Retinal pigment epithelial cell (primary cell): ENCODE measurements at regions not wholly inside any gene's neighbourhood (a gene's known extent, or its start where the extent isn't known, plus 50 kb on each side); places are given as distances from the start of the nearest gene placed in this dataset.
"Not testable (repeated sequence)": the region's sequence is repeated elsewhere in the genome, so short reads cannot be mapped to it uniquely, and the experiment has no call there.

ENCODE experiments used
- DNase-seq: peaks from one replicate; pipeline ENCODE4 v3.0.0-alpha.2; 2010; ENCODE audit warnings: low read depth
- H3K4me3 ChIP-seq: 2 replicates; pipeline ENCODE4 v1.5.1; 2011; ENCODE audit warnings: mild to moderate bottlenecking, low read length, control low read depth, moderate library complexity
- CTCF ChIP-seq: conservative IDR thresholded peaks from 2 replicates; pipeline ENCODE4 v1.5.1; 2011; ENCODE audit warnings: low read depth, low read length, control low read depth, inconsistent platforms

- no peak for DNase-seq
These were observed 222.2 kb upstream of the CPHXL start for GRCh38 chr16:75948441-75948840.

DNA sequence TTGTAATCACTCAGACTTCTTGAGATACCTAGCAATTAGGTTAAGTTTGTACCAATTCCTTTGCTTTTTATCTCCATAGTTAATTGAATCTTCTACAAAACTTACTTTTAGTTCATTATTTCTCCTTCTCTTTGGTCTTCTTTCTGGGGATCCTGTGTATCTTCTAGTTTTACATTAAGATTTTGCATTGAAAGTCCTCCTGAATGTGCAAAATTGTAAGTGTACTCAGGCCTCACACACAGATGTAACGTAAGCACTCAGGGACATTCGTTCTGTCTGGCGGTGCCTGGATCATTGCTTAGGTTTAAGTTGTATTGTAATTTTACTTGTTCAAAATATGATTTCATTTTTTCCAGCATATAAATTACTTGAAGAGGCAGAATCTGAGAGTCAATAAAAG is 222.6 kb upstream of the CPHXL start:
- no peak overlapping the region for H3K4me3 ChIP-seq
- DNase-seq: no peak
- TF ChIP-seq CTCF: no peak

More at GRCh38 chr16:75948441-75948840, 222.2 kb upstream of the CPHXL start:
- no peak overlapping the region for H3K4me3 ChIP-seq
- no peak for TF ChIP-seq CTCF

GRCh38 chr16:75952124-75952523 is 225.8 kb upstream of the CPHXL start:
- TF ChIP-seq CTCF: no peak
- no peak overlapping the region for H3K4me3 ChIP-seq
- no peak for DNase-seq

DNA sequence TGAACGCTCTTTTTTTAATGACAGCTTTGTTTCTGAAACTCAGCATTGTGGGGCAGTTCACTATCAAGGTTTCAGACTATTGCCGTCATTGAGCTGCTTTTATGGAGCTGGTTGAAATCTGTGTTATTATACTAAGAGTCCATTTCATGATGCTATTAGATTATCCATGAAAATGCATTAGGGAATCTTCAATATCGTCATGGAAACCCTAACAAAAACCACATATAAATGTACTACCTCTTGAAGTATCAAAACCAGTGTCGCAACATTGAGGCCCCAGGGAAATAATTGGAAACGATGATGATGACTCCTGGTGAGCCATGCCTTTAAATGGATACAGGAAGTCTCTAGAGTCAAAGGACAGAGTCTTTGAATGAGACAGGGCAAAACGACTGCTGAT is 231.6 kb upstream of the CPHXL start:
- TF ChIP-seq CTCF: no peak
- DNase-seq: no peak
- no peak overlapping the region for H3K4me3 ChIP-seq

GRCh38 chr16:75965504-75966374 is 239.4 kb upstream of the CPHXL start:
- TF ChIP-seq CTCF: no peak
- no peak overlapping the region for H3K4me3 ChIP-seq
- DNase-seq: no peak

GRCh38 chr16:75969120-75969519 is 242.8 kb upstream of the CPHXL start:
- not testable (repeated sequence) for DNase-seq, H3K4me3 ChIP-seq

DNA sequence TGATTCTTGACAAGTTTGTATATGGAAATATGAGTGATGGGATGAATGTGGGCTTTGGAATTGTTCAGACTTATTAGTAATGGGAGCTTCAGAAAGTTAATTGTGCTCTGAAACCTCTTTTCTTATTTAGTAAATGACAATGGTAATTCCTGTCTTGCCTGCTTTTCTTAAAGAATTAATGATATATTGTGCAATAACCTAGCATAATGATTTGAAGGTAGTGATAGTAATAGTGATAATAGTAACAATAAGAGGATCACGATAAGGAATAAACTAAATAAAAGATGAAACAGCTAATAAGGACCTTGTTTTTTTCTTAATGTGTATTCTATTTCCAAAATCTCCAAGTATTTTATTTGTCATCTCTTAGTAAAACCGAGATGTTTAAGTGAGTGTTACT is 245.0 kb upstream of the CPHXL start:
- H3K4me3 ChIP-seq: no peak overlapping the region
- DNase-seq: no peak
- TF ChIP-seq CTCF: no peak
